Stomach (tissue), 4 donors: ENCODE measurements at regions not wholly inside any gene's neighbourhood (a gene's known extent, or its start where the extent isn't known, plus 50 kb on each side); places are given as distances from the start of the nearest gene placed in this dataset.

ENCODE experiments used
- EP300 ChIP-seq: sonication (generic); formaldehyde crosslinking; IDR thresholded peaks from one replicate; pipeline ENCODE4 v1.6.1; 2017; ENCODE audit warnings: antibody characterized with exemption
- POLR2A ChIP-seq, 4 donors: fragments of 450-650 bp; IDR thresholded peaks; one replicate each; pipeline ENCODE4 v1.6.1; 2016; ENCODE audit warnings: antibody characterized with exemption in 4 of 4, control low read depth in 2 of 4, mild to moderate bottlenecking in 1 of 4, moderate library complexity in 1 of 4
- POLR2AphosphoS5 ChIP-seq, 3 donors: sonication (generic); formaldehyde crosslinking; IDR thresholded peaks; one replicate each; pipeline ENCODE4 v1.6.1; 2016; ENCODE audit warnings: antibody characterized with exemption in 3 of 3
- TF ChIP-seq, protein P1 (sequence below), 7 experiments: fragments of 450-650 bp in 4 of 7; fragments of 200-600 bp in 3 of 7; sonication (generic) in 3 of 7; IDR thresholded peaks; one replicate each; pipeline ENCODE4 v1.5.1; 2016 to 2019; ENCODE audit warnings: antibody characterized with exemption in 7 of 7, control low read depth in 2 of 7, mild to moderate bottlenecking in 1 of 7

GRCh38 chr11:80321786-80322185 lies 881.0 kb upstream of the TENM4 start:
- TF ChIP-seq, protein P1, sequence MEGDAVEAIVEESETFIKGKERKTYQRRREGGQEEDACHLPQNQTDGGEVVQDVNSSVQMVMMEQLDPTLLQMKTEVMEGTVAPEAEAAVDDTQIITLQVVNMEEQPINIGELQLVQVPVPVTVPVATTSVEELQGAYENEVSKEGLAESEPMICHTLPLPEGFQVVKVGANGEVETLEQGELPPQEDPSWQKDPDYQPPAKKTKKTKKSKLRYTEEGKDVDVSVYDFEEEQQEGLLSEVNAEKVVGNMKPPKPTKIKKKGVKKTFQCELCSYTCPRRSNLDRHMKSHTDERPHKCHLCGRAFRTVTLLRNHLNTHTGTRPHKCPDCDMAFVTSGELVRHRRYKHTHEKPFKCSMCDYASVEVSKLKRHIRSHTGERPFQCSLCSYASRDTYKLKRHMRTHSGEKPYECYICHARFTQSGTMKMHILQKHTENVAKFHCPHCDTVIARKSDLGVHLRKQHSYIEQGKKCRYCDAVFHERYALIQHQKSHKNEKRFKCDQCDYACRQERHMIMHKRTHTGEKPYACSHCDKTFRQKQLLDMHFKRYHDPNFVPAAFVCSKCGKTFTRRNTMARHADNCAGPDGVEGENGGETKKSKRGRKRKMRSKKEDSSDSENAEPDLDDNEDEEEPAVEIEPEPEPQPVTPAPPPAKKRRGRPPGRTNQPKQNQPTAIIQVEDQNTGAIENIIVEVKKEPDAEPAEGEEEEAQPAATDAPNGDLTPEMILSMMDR (IDR thresholded peaks at IDR 0.05): no peak
- no peak for TF ChIP-seq EP300
- no peak for TF ChIP-seq POLR2A (IDR thresholded peaks at IDR 0.05)
- no peak for TF ChIP-seq POLR2AphosphoS5 (IDR thresholded peaks at IDR 0.05)
